HUES6 (cell line): ENCODE measurements at regions not wholly inside any gene's neighbourhood (a gene's known extent, or its start where the extent isn't known, plus 50 kb on each side); places are given as distances from the start of the nearest gene placed in this dataset.
A peak's percentile ranks its signal among the peaks of the same experiment; 100 is the strongest.

Experiments
- H3K27ac ChIP-seq: 2 replicates; pipeline ENCODE4 v1.7.0; 2013; ENCODE audit warnings: low read depth, mild to moderate bottlenecking, low read length, inconsistent platforms
- H3K27me3 ChIP-seq: 2 replicates; pipeline ENCODE4 v1.6.1; 2013; ENCODE audit warnings: low read length; ENCODE audit not compliant: control insufficient read depth, insufficient read depth
- H3K36me3 ChIP-seq: 2 replicates; pipeline ENCODE4 v1.6.1; 2013; ENCODE audit warnings: low read length; ENCODE audit not compliant: control insufficient read depth, insufficient read depth
- H3K4me1 ChIP-seq: 2 replicates; pipeline ENCODE4 v1.6.1; 2013; ENCODE audit warnings: low read length; ENCODE audit not compliant: control insufficient read depth, insufficient read depth
- H3K4me3 ChIP-seq: 2 replicates; pipeline ENCODE4 v1.5.1; 2013; ENCODE audit warnings: low read depth, low read length
- H3K9ac ChIP-seq: one replicate; pipeline ENCODE4 v1.6.1; 2013; ENCODE audit warnings: mild to moderate bottlenecking, low read length
- H3K9me3 ChIP-seq: 2 replicates; pipeline ENCODE4 v1.6.1; 2013; ENCODE audit warnings: low read depth, low read length; ENCODE audit not compliant: control insufficient read depth, insufficient read depth

DNA sequence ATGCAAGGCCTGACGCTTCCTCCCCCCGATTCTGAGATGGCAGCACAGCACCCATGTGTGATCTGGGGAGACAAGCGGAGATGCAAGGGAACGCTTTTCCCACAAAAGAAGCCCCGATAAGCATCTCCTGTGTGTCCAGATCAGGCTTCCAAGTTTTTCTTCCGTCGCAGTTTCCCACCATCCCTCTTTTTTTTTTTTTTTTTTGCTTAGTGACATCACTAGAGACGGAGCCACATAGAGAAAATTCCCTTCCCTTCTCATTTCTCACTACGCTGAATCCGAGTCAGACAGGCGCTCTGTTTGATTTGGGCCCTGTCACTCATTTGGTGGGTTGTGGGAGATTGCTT is 160.9 kb downstream of the HSD17B3 start:
- H3K27me3 ChIP-seq = no peaks in the 10 kb centered on the region
- H3K27ac ChIP-seq = peak overlapping the region; percentile 37; the same call in 1 of the 2 replicates
- peaks cover 35% of the 10 kb centered on the region for H3K4me1 ChIP-seq
- 0 out of 2 replicates have a peak, but pooled peaks cover 5% of the 10 kb centered on the region for H3K9me3 ChIP-seq
- no peak overlapping the region for H3K4me3 ChIP-seq
- H3K36me3 ChIP-seq = no peaks in the 10 kb centered on the region
- peak overlapping the region; percentile 17 for H3K9ac ChIP-seq

DNA sequence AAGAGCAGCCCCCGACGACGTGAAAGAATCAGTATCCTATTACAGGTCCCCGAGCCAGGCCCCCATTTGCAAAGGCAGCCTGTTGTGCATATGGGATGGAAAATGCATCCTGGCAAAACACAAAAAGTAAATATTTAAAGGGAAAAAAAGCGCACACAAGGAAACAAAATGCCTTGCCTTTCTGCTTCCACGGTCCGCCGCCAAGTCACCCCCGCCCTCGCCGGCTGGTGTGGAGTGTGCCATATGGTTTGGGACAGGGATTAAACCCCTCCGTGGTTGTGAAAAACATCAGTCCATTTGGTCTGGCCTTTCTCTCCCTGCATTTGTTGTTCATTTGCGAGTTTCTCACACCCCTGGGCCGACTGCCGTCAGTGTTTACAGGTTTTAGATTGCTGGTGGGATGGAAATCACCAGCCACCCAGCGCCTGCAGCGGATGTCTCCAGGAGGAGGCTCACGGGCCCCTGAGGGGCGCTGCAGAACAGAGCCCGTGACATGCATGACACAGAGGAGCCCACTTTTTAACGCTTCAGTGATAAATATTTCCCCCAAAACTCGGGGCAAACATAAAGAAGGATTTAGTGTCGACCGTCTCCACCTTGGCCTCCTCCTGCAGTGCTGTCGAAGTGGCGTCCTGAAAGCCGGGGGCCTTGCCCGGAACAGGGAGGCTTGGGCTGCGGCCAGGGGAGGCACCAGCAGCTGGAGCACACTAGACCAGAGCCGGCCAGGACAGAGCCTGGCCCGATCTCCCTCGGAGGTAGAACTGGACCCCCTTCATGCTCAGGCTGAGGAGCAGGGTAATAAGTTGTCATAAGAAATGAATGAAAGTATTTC is 161.5 kb downstream of the HSD17B3 start:
- H3K4me3 ChIP-seq = no peak overlapping the region
- peaks cover 35% of the 10 kb centered on the region for H3K4me1 ChIP-seq
- no peaks in the 10 kb centered on the region for H3K36me3 ChIP-seq
- no peaks in the 10 kb centered on the region for H3K27me3 ChIP-seq
- peak overlapping the region; percentile 17 for H3K9ac ChIP-seq
- H3K9me3 ChIP-seq = 0 out of 2 replicates have a peak, but pooled peaks cover 5% of the 10 kb centered on the region
- peak overlapping the region; percentile 37; the same call in 1 of the 2 replicates for H3K27ac ChIP-seq

DNA sequence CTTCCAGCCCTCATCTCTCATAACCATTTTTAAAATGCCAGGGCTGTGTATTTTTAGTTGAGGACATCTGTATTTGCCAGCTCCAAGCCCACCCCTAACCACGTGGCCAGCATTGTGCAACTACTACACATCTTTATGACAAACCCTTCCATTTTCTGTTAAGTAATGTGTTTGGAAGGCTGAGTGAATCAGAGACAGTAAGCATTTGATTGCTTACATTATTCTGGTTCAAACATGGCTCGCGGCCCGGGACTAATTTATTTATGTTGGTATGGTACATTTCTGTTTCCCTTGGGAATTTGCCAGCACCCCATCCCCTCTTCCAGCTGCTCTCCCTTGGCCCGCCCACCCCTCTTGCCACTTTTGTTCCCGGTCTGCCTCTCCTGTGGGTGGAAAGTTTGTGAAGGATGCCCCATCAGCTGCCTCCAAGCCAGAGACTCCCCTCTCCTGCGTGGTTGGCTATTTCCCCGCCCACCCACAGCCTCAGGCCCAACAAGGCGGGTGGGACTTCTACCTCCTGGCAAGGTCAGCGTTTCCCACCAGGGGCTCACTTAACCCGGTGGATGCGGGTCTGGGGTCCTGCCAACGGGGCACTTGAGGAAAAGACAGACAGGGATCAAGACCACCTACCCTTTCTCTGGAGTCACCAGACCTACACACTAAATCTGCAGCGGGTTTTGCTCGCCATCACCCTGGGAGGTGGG is 162.2 kb downstream of the HSD17B3 start:
- H3K4me3 ChIP-seq = no peak overlapping the region
- no peak overlapping the region; the same call in 1 of the 2 replicates for H3K27ac ChIP-seq
- H3K36me3 ChIP-seq = no peaks in the 10 kb centered on the region
- no peaks in the 10 kb centered on the region for H3K27me3 ChIP-seq
- H3K9me3 ChIP-seq = 0 out of 2 replicates have a peak, but pooled peaks cover 5% of the 10 kb centered on the region
- peaks cover 35% of the 10 kb centered on the region for H3K4me1 ChIP-seq
- no peak overlapping the region for H3K9ac ChIP-seq

DNA sequence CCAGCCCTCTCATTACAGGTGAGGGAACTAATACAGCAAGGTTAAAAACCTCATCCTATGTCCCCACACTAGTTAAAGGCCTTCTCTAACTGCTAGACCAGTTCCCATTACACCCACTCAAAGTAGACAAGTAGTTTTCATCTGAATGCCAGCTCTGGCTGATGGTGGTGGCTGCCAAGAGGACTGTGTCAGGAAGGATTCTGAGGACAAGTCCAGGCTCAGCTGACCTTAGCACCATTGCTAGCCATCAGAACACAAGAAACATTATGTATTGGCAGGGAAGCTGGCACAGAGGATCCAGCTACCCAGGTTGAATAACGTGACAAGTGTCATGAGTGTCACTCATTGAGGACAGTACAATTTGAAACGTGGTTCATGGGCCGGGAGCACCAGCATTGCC is 163.4 kb downstream of the HSD17B3 start:
- peaks cover 35% of the 10 kb centered on the region for H3K4me1 ChIP-seq

DNA sequence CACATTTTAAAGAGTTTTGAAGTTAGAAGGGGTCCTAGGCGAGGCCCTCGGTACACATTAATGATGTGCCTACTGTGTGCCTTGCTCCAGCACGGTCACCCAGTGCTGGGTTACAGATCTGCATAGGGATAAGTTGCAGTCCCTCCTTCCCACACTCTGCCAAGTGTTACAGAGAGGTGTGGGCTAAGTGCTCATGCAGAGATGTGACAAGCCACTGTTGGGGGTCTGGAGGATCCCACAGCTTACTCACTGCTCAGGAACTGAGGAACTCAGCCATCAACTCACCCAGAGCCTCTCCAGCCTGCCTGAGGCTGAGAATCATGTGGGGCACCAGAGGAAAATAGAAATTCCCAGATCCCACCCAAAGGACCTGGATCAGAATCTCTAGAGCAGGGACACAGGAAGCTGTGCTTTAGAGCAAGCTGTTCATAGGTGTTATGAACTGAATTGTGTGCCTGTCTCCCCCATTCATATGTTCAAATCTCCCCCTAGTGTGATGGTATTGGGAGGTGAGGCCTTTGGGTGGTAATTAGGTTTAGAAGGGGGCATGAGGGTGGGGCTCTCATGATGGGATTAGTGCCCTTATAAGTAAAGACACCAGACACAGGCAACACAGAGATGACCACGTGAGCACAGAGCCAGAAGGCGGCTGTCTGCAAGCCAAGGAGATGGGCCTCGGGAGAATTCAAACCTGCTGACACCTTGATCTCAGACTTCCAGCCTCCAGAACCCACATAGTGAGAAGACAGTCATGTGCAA is 164.1 kb downstream of the HSD17B3 start:
- peak overlapping the region; percentile 7; the same call in 1 of the 2 replicates for H3K27ac ChIP-seq
- H3K9ac ChIP-seq = peak overlapping the region; percentile 14
- H3K36me3 ChIP-seq = no peaks in the 10 kb centered on the region
- H3K4me3 ChIP-seq = peak overlapping the region; percentile 0; the same call in 1 of the 2 replicates
- H3K4me1 ChIP-seq = peaks cover 35% of the 10 kb centered on the region
- H3K9me3 ChIP-seq = peaks cover 15% of the 10 kb centered on the region; the same call in 1 of the 2 replicates
- H3K27me3 ChIP-seq = no peaks in the 10 kb centered on the region

More for the DNA sequence above, 163.4 kb downstream of the HSD17B3 start:
- H3K4me3 ChIP-seq = no peak overlapping the region
- H3K9ac ChIP-seq = no peak overlapping the region
- H3K27ac ChIP-seq = no peak overlapping the region
- no peaks in the 10 kb centered on the region for H3K27me3 ChIP-seq
- H3K9me3 ChIP-seq = peaks cover 7% of the 10 kb centered on the region; the same call in 1 of the 2 replicates
- no peaks in the 10 kb centered on the region for H3K36me3 ChIP-seq

DNA sequence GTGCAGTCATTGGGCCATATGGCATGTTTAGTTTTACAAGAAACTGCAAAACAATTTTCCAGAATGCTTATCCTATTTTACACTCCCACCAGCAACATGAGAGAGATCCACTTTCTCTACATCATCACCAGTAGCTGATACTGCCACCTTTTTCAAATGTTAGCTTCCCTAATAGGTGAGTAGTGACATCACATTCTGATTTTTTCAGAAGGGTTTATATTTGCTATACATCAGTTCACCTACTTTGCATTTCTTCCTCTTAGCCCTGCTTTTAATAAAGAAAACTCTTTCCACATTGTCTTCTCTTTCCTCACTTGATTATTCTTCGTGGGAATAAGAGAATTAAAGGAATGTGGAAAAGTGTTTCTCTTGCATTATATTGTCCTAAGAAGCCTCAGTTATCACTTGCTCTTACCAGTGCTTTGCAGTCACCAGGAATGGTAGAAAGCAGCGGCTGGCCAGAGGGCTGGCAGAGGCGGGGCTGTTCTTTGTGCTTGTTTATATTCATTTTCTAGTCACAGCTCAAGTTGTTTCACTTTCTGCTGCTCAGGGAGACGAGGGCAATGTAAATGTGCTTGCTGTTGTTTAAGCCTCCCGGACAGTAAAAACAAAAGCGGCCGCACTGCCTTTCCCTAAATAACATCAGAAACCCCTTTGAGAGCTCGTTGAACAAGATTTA is 164.8 kb downstream of the HSD17B3 start:
- Histone ChIP-seq H3K27me3 (no peaks in the 10 kb centered on the region), H3K36me3 (no peaks in the 10 kb centered on the region), H3K9me3 (peaks cover 15% of the 10 kb centered on the region; the same call in 1 of the 2 replicates), H3K27ac (peak overlapping the region; percentile 7; the same call in 1 of the 2 replicates), H3K9ac (no peak overlapping the region), H3K4me1 (peaks cover 35% of the 10 kb centered on the region), H3K4me3 (peak overlapping the region; percentile 2; the same call in 1 of the 2 replicates)

DNA sequence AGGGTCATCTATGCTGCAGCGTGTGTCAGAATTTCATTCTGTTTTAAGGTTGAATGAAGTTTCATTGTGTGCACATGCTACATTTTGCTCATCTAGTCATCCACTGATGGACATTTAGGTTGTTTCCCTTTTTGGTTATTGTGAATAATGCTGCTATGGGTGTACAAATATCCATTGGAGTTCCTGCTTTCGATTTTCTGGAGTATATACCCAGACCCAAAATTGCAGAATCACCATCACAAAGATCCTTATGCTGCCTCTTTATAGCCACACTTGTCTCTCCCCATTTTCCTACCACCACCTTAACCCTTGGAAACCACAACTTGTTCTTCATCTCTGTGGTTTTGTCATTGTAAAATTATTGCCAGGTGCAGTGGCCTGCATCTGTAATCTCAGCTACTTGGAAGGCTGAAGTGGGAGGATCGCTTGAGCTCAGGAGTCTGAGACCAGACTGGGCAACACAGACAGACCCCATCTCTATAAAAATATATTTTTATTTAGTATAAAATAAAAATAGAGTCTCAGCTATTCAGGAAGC is 166.2 kb downstream of the HSD17B3 start:
- no peaks in the 10 kb centered on the region for H3K36me3 ChIP-seq
- no peak overlapping the region for H3K27ac ChIP-seq
- H3K4me1 ChIP-seq = peaks cover 37% of the 10 kb centered on the region
- no peaks in the 10 kb centered on the region for H3K27me3 ChIP-seq
- H3K9me3 ChIP-seq = peaks cover 15% of the 10 kb centered on the region; the same call in 1 of the 2 replicates
- H3K9ac ChIP-seq = no peak overlapping the region
- H3K4me3 ChIP-seq = no peak overlapping the region

DNA sequence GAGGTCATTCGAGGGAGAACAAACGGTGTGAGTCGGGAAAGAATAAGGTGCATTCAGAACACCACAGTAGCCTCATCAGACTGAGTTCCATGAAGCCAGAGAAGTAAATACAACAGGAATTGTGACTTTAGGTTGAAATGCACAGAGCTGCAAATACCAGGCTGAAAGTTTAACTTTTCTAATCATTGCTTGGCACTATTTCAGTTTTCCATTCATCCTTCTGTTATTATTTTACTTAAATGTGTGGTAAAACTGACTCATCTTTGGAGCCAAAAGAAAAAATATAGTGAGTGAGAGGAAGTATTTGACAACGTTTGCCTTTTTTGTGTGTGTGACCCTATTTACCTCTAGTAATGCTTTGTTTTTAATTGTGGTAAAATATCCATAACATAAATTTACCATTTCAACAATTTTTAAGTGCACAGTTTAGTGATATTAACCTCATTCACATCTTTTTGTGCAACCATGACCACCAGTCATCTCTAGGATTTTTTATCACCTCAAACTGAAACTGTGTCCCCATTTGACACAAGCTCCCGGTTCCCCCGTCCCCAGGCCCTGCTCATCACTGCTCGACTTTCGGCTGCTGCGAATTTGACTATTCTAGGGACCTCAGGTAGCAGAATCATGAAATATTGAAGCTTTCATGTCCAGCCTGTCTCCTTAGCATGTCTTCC is 166.8 kb downstream of the HSD17B3 start:
- no peak overlapping the region for H3K27ac ChIP-seq
- no peaks in the 10 kb centered on the region for H3K36me3 ChIP-seq
- no peak overlapping the region for H3K9ac ChIP-seq
- H3K4me1 ChIP-seq = peaks cover 37% of the 10 kb centered on the region
- H3K4me3 ChIP-seq = no peak overlapping the region
- H3K27me3 ChIP-seq = no peaks in the 10 kb centered on the region
- H3K9me3 ChIP-seq = peaks cover 15% of the 10 kb centered on the region; the same call in 1 of the 2 replicates

DNA sequence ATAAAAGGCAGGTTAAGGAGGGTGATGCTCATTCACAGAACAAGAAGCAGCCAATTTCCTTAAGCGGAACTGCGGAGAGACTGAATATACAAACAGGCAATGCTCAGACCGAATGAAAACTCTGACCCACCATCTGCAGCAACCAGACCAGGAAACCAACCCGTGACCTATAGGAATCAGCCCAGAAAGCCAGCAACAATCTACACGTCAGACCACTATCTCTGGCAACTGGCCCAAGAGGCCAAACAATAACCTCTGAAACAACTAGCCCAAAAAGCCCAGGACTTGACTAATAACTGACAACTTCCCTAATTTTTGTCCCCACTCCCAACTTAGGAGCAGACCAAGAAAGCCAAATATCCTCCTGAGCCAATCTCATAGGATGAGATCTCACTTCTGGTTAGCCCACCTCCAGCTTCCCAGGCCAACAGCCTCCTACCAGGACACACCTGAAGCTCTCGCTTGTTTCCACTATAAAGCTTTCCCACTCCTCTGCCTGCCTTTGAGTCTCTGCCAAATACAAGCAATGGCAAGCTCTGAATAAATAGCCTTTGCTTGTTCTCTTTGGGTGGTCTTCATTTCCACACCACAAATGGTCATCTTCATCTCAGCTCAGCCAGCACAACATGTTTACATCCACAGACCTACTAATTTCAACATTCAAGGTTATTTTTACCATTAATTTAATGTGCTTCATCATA is 168.5 kb downstream of the HSD17B3 start:
- Histone ChIP-seq H3K4me1 (peaks cover 45% of the 10 kb centered on the region), H3K9ac (no peak overlapping the region), H3K36me3 (no peaks in the 10 kb centered on the region), H3K9me3 (peaks cover 15% of the 10 kb centered on the region; the same call in 1 of the 2 replicates), H3K27me3 (no peaks in the 10 kb centered on the region), H3K27ac (no peak overlapping the region), H3K4me3 (no peak overlapping the region)
